Activated naive CD8-positive, alpha-beta T cell treated with anti-CD3 and anti-CD28 coated beads, Interleukin-2, amount 10 ng/mL, durations not matched to agents 7 days and 5 days (primary cell): ENCODE measurements at regions not wholly inside any gene's neighbourhood (a gene's known extent, or its start where the extent isn't known, plus 50 kb on each side); places are given as distances from the start of the nearest gene placed in this dataset.

Experiments
- ATAC-seq: fragments of 150-1000 bp; cut with Tn5 transposase; one replicate; pipeline ENCODE4 v1.10.0; 2021; ENCODE audit warnings: low read depth, moderate library complexity
- POLR2A ChIA-PET: fragments of 350-600 bp; sonication (Branson Sonifier 250); formaldehyde crosslinking; loops from one replicate; lab custom pipeline; 2021; ENCODE audit warnings: antibody characterized with exemption; lab: Charles Lee
- DNase-seq: peaks from one replicate; pipeline ENCODE4 v3.0.0; 2021
- H3K27ac Mint-ChIP-seq: one replicate; pipeline ENCODE4 v1.8.0; 2022; ENCODE audit warnings: mild to moderate bottlenecking, mixed read lengths
- H3K27me3 Mint-ChIP-seq: one replicate; pipeline ENCODE4 v1.8.0; 2022; ENCODE audit warnings: mild to moderate bottlenecking, moderate library complexity, mixed read lengths
- H3K36me3 Mint-ChIP-seq: one replicate; pipeline ENCODE4 v1.8.0; 2021; ENCODE audit warnings: mild to moderate bottlenecking, mixed read lengths
- H3K4me1 Mint-ChIP-seq: one replicate; pipeline ENCODE4 v1.8.0; 2021; ENCODE audit warnings: mixed read lengths
- H3K4me3 Mint-ChIP-seq: one replicate; pipeline ENCODE4 v1.8.0; 2022; ENCODE audit warnings: mild to moderate bottlenecking, moderate library complexity, mixed read lengths
- H3K9me3 Mint-ChIP-seq: one replicate; pipeline ENCODE4 v1.8.0; 2021; ENCODE audit warnings: mixed read lengths

DNA sequence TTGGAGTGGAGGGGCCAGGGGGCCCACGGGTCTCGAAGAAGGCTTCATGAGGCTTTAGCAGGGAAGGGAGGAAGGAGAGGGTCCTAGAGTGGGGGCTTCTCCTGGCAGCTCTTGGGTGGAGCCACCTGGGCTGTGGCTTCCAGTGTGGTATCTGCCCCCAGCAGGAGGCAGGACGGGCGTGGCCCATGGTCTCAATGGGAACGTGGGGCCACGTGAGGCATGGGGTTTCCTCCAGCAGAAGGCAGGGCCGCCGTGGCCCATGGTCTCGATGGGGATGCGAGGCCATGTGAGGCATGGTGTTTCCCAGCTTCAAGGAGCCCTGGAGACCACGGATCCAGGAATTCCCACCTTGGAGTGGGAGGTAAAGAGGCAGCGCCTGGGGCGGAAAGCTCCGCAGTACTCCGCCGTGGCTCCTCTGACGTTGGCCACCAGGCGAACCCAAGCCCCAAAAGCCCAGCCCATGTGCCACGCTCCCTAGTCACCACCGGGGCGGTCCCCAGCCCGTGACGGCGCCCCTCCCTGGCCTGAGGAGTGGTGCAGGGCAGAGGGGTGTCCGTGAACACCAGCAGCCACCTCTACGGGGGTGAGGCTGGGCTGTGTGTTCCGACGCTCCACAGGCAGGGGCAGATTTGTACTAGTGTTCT lies 62.0 kb upstream of the GATA5 start:
- POLR2A ChIA-PET, result no interaction called here
- Mint-ChIP-seq H3K27ac (no peak overlapping the region), H3K27me3 (no peaks in the 10 kb centered on the region), H3K4me3 (no peak overlapping the region), H3K9me3 (no peaks in the 10 kb centered on the region), H3K4me1 (no peaks in the 10 kb centered on the region), H3K36me3 (no peaks in the 10 kb centered on the region)
- DNase-seq (no peak), ATAC-seq (no peak)

DNA sequence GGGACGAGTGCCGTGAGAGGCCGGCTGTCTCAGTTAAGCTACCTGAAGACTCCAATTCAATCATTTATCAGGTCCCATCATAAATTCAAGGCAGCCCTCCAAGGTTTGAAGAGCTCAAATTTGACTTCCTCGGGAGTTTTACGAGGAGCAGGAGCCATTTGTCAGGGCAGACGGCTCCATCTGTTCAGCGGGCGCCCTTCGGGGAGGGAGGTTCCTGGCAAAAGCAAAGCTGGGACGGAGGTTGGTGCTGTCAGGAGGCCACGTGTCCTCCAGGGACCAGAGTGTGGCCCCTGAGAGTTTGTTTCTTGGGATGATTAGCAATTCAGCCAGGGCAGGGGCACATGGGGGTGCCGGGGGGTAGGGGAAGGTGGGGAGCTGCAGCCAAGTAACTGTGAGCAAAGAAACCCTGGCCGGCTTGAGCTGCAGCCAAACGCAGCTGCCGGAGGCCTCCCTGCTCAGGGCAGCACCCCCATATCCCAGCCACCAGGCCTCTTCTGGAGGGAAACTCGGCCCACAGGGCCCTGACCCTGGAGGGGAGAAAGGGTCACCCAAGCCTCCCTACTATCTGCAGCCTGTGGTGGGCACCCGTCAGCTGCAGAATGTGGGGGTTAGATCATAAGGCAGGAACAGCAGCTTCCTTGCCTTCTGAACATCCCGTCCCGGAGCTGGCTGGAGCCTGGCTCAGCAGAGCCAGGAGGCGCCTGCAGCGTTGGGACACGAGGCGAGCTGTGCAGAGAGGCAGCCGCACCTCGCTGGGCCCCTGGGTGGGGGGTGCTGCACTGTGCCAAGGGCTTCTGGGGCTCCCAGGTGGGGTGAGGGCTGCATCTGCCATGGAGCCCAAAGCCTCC lies 63.6 kb upstream of the GATA5 start:
- Mint-ChIP-seq H3K4me3 (no peak overlapping the region), H3K27ac (no peak overlapping the region), H3K9me3 (no peaks in the 10 kb centered on the region), H3K36me3 (no peaks in the 10 kb centered on the region), H3K27me3 (no peaks in the 10 kb centered on the region), H3K4me1 (no peaks in the 10 kb centered on the region)
- no peak for ATAC-seq
- DNase-seq, result no peak
- POLR2A ChIA-PET, result no interaction called here

DNA sequence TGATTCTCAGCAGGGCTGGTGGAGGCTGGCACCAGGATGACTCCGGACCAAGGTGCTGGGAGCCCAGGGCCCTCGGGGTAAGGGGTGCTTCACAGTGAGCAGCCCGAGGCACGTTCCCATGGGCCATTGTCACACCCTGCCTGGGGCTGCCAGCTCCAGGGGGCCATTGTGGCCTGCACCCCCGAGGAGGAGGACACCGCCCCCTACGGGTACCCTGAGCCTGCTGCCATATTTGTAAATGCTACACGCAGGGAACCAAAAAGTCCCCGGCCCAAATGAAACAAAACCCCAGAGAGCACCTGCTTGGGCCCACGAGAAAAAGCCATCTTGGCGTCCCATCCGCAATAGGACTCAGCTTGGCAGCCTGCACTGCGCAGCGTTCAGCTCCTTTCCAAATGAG lies 64.7 kb upstream of the GATA5 start:
- POLR2A ChIA-PET, result no interaction called here
- no peaks in the 10 kb centered on the region for H3K27me3 Mint-ChIP-seq
- DNase-seq (no peak), ATAC-seq (no peak)
- no peaks in the 10 kb centered on the region for H3K9me3 Mint-ChIP-seq
- H3K36me3 Mint-ChIP-seq, result no peaks in the 10 kb centered on the region
- H3K4me1 Mint-ChIP-seq, result no peaks in the 10 kb centered on the region
- no peak overlapping the region for H3K4me3 Mint-ChIP-seq
- no peak overlapping the region for H3K27ac Mint-ChIP-seq

DNA sequence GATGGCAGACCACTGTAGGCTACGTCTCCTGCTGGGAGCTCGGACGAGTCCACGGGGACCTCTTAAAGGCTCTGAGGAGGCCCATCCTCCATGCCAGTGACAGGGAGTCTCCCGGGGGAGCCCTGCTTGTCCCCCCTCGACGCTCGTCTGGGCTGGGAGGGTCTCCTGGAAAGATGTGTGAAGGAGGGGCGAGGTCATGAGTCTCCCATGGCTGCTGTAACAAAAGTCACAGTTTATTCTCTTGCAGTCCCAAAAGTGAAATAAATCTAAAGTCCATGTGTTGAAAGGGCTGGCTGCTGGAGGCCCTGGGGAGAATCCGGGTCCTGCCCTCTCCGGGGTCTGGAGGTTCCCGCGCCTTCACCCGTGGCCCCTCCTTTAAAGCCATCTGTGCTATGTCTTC lies 67.1 kb upstream of the GATA5 start:
- POLR2A ChIA-PET, result interaction anchor here (0.8 kb wide), 1 partner anchor 9 kb away, joined by 4 read pairs; no protein-coding TSS in a partner anchor
- H3K4me3 Mint-ChIP-seq, result no peak overlapping the region
- DNase-seq (no peak), ATAC-seq (no peak)
- H3K36me3 Mint-ChIP-seq, result no peaks in the 10 kb centered on the region
- no peaks in the 10 kb centered on the region for H3K27me3 Mint-ChIP-seq
- no peaks in the 10 kb centered on the region for H3K4me1 Mint-ChIP-seq
- no peak overlapping the region for H3K27ac Mint-ChIP-seq
- no peaks in the 10 kb centered on the region for H3K9me3 Mint-ChIP-seq

DNA sequence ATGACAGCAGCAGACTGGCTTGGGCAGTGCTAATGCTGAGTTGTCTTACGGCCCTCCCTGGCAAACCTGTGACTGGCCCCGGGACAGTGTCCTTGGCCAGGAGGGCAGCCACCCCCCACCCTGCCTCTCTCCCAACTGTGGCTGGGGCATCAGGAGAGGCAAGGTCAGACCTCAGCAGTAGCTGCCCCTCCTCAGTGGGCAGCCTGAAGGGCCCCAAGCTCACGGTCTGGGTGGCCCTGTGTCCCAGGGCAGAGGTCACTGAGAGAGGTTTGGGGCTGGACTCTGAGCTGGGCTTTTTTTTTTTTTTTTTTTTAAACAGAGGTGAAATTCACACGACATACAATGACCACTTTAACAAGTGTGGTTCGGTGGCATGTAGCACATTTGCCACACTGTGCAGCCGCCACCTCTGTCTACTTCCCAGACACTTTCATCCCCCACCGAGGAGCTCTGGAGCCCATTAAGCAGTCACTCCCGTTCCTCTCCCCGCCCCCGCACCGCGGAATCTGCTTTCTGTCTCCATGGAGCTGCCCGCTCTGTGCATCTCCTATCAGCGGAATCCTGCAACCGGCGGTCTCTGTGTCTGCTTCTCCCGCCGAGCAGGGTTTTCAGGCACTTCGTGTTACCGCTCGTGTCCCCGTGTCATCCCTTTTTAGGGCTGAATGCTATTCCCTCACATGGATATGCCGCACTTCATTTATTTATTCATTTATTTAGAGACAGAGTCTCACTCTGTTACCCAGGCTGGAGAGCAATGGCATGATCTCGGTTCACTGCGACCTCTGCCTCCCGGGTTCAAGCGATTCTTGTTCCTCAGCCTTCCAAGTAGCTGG lies 67.9 kb upstream of the GATA5 start:
- Mint-ChIP-seq H3K27ac (no peak overlapping the region), H3K9me3 (no peaks in the 10 kb centered on the region), H3K36me3 (no peaks in the 10 kb centered on the region), H3K27me3 (no peaks in the 10 kb centered on the region), H3K4me3 (no peak overlapping the region), H3K4me1 (no peaks in the 10 kb centered on the region)
- POLR2A ChIA-PET, result interaction anchor here (0.8 kb wide), 1 partner anchor 10 kb away, joined by 4 read pairs; no protein-coding TSS in a partner anchor
- ATAC-seq, result no peak
- DNase-seq, result no peak

DNA sequence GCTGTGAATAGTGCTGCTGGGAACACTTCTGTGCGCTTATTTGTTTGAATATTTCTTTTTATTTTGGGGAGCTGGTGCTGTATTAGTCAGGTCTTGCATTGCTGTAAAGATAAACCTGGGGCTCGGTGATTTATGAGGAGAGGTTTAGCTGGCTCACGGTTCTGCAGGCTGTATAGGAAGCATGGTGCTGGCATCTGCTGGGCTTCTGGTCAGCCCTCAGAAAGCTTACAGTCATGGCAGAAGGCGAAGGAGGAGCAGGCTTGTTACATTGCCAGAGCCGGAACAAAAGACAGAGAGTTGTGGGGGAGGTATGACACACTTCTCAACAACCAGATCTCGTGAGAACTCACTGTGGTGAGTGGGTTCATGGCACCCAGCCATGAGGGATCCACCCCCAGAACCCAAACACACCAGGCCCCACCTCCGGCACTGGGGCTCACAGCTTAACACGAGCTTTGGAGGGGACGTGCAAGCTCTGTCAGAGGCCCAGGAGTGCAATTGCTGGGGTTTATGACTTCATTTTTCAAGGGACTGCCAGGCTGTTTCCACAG lies 68.8 kb upstream of the GATA5 start:
- no peaks in the 10 kb centered on the region for H3K36me3 Mint-ChIP-seq
- no peak overlapping the region for H3K27ac Mint-ChIP-seq
- no peaks in the 10 kb centered on the region for H3K27me3 Mint-ChIP-seq
- POLR2A ChIA-PET, result no interaction called here
- no peak overlapping the region for H3K4me3 Mint-ChIP-seq
- H3K4me1 Mint-ChIP-seq, result no peaks in the 10 kb centered on the region
- DNase-seq (no peak), ATAC-seq (no peak)
- H3K9me3 Mint-ChIP-seq, result no peaks in the 10 kb centered on the region

DNA sequence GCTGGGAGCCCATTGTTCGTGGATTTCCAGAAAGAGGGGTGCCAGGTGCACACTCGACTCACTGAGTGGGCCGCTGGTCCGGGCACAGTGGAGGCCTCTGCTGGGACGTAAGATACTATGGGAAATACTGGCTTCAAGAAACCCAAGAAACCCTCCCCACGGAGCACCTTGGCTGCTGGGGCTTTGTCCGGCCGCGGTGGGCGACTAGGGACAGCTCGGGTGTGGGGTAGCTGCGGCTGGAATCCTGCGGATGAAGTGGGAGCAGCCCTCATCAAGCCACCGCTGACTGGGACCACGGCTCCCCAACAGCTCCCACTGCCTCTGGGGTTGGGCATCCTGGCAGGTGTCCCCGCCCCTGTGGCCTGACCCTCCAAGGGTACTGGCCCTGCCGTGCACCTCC lies 69.5 kb upstream of the GATA5 start:
- DNase-seq (no peak), ATAC-seq (no peak)
- Mint-ChIP-seq H3K36me3 (no peaks in the 10 kb centered on the region), H3K4me3 (no peak overlapping the region), H3K9me3 (no peaks in the 10 kb centered on the region), H3K4me1 (no peaks in the 10 kb centered on the region), H3K27ac (no peak overlapping the region), H3K27me3 (no peaks in the 10 kb centered on the region)
- POLR2A ChIA-PET, result no interaction called here

DNA sequence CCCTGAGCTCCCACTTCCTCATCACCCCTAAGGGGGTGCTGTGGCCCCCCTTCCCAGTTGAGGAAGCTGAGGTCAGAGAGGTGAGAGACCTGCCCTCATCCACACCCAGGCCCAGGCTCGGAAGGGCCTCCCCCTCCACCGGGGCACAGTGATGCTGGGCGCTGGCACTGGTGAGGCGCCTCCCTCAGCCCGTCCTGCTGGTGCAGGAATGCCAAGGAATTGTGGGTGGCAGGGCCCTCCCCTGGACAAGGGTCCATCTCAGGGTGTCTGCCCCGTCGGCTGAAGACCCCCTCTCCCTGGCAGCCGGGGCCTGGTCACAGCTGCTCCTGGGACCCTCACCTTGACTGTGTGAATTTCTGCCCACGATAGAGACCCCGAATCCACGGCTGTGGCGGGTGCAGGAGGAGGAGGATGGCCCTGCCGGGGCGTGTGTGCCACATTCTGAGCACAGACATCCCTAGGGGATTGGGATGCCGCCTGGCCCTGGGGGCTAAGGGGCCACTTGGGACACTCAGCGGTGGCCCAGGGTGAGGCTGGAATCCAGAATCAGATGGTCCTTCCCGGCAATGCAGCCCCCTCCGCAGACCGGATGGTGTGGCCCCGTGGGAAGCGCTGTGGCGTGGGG lies 70.2 kb upstream of the GATA5 start:
- DNase-seq (no peak), ATAC-seq (no peak)
- Mint-ChIP-seq H3K4me1 (peaks cover 4% of the 10 kb centered on the region), H3K36me3 (no peaks in the 10 kb centered on the region), H3K27me3 (peaks cover 4% of the 10 kb centered on the region), H3K9me3 (no peaks in the 10 kb centered on the region), H3K4me3 (no peak overlapping the region), H3K27ac (no peak overlapping the region)
- POLR2A ChIA-PET, result no interaction called here

DNA sequence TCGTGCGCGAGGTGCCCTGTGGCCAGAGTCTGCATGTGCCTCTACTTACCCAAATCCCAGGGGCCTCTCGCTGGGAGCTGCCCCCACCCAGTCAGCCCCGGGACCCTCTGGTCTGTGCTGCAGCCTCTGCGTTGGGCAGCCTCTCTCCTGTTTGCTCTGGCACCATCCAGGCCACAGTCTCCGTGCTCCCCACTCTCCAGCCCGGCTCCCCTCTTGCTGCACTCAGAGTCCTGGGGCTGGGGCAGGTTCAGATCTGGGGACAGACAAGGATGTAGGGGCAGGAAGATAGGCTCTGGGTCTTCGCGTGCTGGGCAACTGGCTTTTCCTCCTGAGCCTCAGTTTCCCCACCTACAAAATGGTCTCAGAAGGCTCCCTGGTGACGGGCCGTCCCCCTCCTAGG lies 70.8 kb upstream of the GATA5 start:
- H3K27me3 Mint-ChIP-seq, result peaks cover 7% of the 10 kb centered on the region
- H3K36me3 Mint-ChIP-seq, result no peaks in the 10 kb centered on the region
- no peaks in the 10 kb centered on the region for H3K9me3 Mint-ChIP-seq

DNA sequence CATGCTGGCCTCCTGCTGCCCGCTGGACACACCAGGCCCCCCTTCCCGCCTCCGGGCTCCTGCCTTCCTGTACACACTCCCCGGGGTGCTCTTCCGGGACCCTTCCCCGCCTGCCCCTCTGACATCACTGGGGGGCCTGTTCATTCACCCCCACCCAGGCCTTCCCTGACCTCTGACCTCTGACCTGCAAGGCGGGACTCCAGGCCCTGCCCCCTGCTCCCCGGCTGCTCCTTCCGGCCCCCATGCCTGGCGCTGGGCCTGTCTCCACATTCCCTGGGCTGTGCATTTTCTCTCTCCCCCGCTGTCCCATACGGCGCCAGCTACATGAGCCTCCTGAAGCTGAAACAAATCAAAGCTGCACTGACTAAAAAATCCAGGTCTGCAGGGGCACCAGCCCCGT lies 71.6 kb upstream of the GATA5 start:
- no peaks in the 10 kb centered on the region for H3K36me3 Mint-ChIP-seq
- H3K27ac Mint-ChIP-seq, result no peak overlapping the region
- H3K9me3 Mint-ChIP-seq, result no peaks in the 10 kb centered on the region
- H3K4me3 Mint-ChIP-seq, result no peak overlapping the region
- POLR2A ChIA-PET, result no interaction called here
- ATAC-seq, result no peak
- peaks cover 4% of the 10 kb centered on the region for H3K4me1 Mint-ChIP-seq
- DNase-seq, result no peak
- peaks cover 12% of the 10 kb centered on the region for H3K27me3 Mint-ChIP-seq

More for the DNA sequence above, 70.8 kb upstream of the GATA5 start:
- Mint-ChIP-seq H3K4me1 (peaks cover 4% of the 10 kb centered on the region), H3K27ac (no peak overlapping the region), H3K4me3 (no peak overlapping the region)
- ATAC-seq (no peak), DNase-seq (no peak)
- POLR2A ChIA-PET, result no interaction called here

DNA sequence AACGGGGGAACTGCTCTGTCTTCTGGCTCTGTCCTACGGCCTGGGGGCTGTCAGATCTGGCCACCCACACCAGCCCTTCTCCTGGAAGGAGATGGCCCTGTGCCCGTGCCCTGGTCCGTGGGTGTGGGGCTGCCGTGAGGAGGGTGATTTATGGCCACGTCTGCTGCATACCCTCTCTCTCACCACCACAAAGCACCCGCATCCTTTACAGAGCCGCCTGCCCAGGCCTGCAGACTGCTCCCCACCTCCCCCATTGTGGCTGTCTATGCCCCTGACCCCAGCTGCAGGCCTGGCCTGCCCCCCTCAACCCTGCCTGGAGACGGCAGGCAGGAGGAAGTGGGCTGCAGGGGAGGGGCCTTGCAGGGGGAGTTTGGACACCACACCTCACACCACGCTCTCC lies 72.7 kb upstream of the GATA5 start:
- H3K27ac Mint-ChIP-seq, result no peak overlapping the region
- ATAC-seq (no peak), DNase-seq (no peak)
- H3K4me3 Mint-ChIP-seq, result no peak overlapping the region
- H3K36me3 Mint-ChIP-seq, result no peaks in the 10 kb centered on the region
- POLR2A ChIA-PET, result interaction anchor here (1.2 kb wide), 1 partner anchor 11 kb away, joined by 3 read pairs; no protein-coding TSS in a partner anchor
- peaks cover 17% of the 10 kb centered on the region for H3K27me3 Mint-ChIP-seq
- H3K4me1 Mint-ChIP-seq, result peaks cover 4% of the 10 kb centered on the region
- no peaks in the 10 kb centered on the region for H3K9me3 Mint-ChIP-seq

DNA sequence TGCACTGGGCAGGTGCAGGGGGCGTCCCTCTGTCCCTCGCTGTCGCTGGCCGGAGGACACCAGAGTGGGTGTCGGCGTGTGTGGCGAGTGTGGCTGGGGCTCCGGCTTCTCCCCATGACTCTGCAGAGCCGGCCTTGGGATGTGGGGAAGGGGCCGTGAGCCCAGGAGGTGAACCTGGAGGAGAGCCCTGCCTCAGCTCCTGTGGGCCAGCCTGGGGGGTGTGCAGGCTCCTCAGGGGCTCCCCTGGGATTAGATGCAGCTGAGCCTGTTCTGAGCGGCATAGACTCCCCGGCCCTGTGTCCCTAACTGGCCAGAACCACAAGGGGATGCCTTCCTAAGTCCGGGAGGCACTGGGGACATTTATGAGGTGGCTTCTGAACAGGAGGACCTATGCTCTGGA lies 73.2 kb upstream of the GATA5 start:
- Mint-ChIP-seq H3K27me3 (peaks cover 22% of the 10 kb centered on the region), H3K4me3 (no peak overlapping the region), H3K4me1 (peaks cover 4% of the 10 kb centered on the region), H3K36me3 (no peaks in the 10 kb centered on the region), H3K27ac (no peak overlapping the region), H3K9me3 (no peaks in the 10 kb centered on the region)
- no peak for DNase-seq
- ATAC-seq, result no peak
- POLR2A ChIA-PET, result interaction anchor here (1.2 kb wide), 1 partner anchor 10 kb away, joined by 3 read pairs; no protein-coding TSS in a partner anchor
